ENCODE measurements at regions not wholly inside any gene's neighbourhood (a gene's known extent, or its start where the extent isn't known, plus 50 kb on each side); places are given as distances from the start of the nearest gene placed in this dataset.

DNA sequence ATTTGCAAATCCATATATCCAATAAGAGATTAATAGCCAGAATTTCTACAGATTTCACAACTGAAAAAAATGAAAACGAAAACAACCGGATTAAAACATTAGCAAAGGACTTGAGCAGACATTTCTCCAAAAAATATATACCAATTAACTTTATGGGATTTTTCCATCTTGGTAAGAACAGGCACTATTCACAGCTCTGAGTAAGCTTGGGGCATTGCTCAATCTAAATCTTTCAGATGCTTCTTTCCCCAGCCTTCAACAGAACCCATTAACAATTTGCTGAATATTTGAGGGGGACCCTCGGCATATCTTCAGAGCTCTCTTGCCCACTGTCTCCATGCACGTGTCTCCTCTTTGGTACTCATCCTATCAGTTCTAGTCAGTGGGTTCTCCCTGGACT, 111.7 kb upstream of the CD93 start:
- no peaks in the 10 kb centered on the region for H3K79me2 ChIP-seq (replicated peaks; ENCODE audit: insufficient read depth)
- H3K9me2 ChIP-seq (ENCODE audit: insufficient read depth), result 0 out of 2 replicates have a peak, but pooled peaks cover 2% of the 10 kb centered on the region
- H3K36me3 ChIP-seq (ENCODE audit: insufficient read depth), result no peaks in the 10 kb centered on the region
- H3K27me3 ChIP-seq (ENCODE audit: insufficient read depth), result no peaks in the 10 kb centered on the region
- Mint-ChIP-seq H3K27me3 (ENCODE audit: insufficient read depth, low read depth, poor library complexity) (peaks cover 2% of the 10 kb centered on the region), H3K36me3 (ENCODE audit: low read depth) (no peaks in the 10 kb centered on the region), H3K4me1 (no peaks in the 10 kb centered on the region), H3K4me3 (no peak overlapping the region), H3K9me3 (peaks cover 14% of the 10 kb centered on the region; the same call in 2 of the 3 replicates), H3K27ac (no peak overlapping the region)
- TF ChIP-seq JUNB (IDR thresholded peaks at IDR 0.05; ENCODE audit: unreplicated experiment), result no peak
- TF ChIP-seq, protein P1, sequence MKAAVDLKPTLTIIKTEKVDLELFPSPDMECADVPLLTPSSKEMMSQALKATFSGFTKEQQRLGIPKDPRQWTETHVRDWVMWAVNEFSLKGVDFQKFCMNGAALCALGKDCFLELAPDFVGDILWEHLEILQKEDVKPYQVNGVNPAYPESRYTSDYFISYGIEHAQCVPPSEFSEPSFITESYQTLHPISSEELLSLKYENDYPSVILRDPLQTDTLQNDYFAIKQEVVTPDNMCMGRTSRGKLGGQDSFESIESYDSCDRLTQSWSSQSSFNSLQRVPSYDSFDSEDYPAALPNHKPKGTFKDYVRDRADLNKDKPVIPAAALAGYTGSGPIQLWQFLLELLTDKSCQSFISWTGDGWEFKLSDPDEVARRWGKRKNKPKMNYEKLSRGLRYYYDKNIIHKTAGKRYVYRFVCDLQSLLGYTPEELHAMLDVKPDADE (IDR thresholded peaks at IDR 0.05), result no peak
- no peak for TF ChIP-seq POLR2AphosphoS5 (IDR thresholded peaks at IDR 0.05; ENCODE audit: low read depth)
- TF ChIP-seq EZH2 (IDR thresholded peaks at IDR 0.05; ENCODE audit: low read depth, unreplicated experiment), result no peak
- no peak for TF ChIP-seq CTCF (conservative IDR thresholded peaks at IDR 0.05; ENCODE audit: low read depth in 2 of 2)
- no peak for TF ChIP-seq EZH2phosphoT487 (IDR thresholded peaks at IDR 0.05; ENCODE audit: unreplicated experiment)
- TF ChIP-seq ZNF331 (CRISPR knock-in tag; IDR thresholded peaks at IDR 0.05; ENCODE audit: low read depth), result no peak
- TF ChIP-seq, protein P2, sequence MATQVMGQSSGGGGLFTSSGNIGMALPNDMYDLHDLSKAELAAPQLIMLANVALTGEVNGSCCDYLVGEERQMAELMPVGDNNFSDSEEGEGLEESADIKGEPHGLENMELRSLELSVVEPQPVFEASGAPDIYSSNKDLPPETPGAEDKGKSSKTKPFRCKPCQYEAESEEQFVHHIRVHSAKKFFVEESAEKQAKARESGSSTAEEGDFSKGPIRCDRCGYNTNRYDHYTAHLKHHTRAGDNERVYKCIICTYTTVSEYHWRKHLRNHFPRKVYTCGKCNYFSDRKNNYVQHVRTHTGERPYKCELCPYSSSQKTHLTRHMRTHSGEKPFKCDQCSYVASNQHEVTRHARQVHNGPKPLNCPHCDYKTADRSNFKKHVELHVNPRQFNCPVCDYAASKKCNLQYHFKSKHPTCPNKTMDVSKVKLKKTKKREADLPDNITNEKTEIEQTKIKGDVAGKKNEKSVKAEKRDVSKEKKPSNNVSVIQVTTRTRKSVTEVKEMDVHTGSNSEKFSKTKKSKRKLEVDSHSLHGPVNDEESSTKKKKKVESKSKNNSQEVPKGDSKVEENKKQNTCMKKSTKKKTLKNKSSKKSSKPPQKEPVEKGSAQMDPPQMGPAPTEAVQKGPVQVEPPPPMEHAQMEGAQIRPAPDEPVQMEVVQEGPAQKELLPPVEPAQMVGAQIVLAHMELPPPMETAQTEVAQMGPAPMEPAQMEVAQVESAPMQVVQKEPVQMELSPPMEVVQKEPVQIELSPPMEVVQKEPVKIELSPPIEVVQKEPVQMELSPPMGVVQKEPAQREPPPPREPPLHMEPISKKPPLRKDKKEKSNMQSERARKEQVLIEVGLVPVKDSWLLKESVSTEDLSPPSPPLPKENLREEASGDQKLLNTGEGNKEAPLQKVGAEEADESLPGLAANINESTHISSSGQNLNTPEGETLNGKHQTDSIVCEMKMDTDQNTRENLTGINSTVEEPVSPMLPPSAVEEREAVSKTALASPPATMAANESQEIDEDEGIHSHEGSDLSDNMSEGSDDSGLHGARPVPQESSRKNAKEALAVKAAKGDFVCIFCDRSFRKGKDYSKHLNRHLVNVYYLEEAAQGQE (IDR thresholded peaks at IDR 0.05; ENCODE audit: unreplicated experiment), result no peak
- no peak for TF ChIP-seq ZNF114 (CRISPR knock-in tag; IDR thresholded peaks at IDR 0.05)
- no peaks in the 10 kb centered on the region for H3K4me1 ChIP-seq (ENCODE audit: insufficient read depth)
- no peak overlapping the region for H3K4me2 ChIP-seq
- no peak overlapping the region for H3K27ac ChIP-seq (ENCODE audit: low read depth)
- H4K20me1 ChIP-seq (replicated peaks; ENCODE audit: insufficient read depth), result no peaks in the 10 kb centered on the region
- H2AFZ ChIP-seq, result no peak overlapping the region
- no peak for DNase-seq (ENCODE audit: low spot score)
- ATAC-seq, result no peak
- no peak overlapping the region for H3K4me3 ChIP-seq
- H3F3A ChIP-seq (replicated peaks; ENCODE audit: low read depth), result no peaks in the 10 kb centered on the region

DNA sequence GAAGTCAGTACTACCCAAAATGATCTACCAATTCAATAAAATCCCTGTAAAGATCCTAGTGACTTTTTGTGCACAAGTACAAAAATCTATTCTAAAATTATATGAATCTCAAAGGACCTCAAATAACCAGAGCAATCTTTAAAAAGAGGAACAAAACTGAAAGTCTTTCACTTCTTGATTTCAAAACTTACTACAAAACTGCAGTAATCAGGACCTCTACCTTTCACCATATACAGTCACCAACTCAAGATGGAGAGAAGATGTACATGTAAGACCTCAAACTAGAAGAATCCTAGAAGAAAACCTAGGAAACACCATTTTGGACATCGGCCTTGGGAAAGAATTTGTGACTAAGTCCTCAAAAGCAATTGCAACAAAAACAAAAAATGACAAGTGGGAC, 109.5 kb upstream of the CD93 start:
- no peaks in the 10 kb centered on the region for H4K20me1 ChIP-seq (replicated peaks; ENCODE audit: insufficient read depth)
- H3F3A ChIP-seq (replicated peaks; ENCODE audit: low read depth), result no peaks in the 10 kb centered on the region
- H3K4me3 Mint-ChIP-seq, result no peak overlapping the region
- no peaks in the 10 kb centered on the region for H3K79me2 ChIP-seq (replicated peaks; ENCODE audit: insufficient read depth)
- H3K36me3 ChIP-seq (ENCODE audit: insufficient read depth), result no peaks in the 10 kb centered on the region
- H3K4me1 Mint-ChIP-seq, result no peaks in the 10 kb centered on the region
- no peak for ATAC-seq
- H3K4me3 ChIP-seq, result no peak overlapping the region
- no peak overlapping the region for H3K4me2 ChIP-seq
- H3K27me3 ChIP-seq (ENCODE audit: insufficient read depth), result no peaks in the 10 kb centered on the region
- H2AFZ ChIP-seq, result no peak overlapping the region
- peaks cover 14% of the 10 kb centered on the region; the same call in 2 of the 3 replicates for H3K9me3 Mint-ChIP-seq
- H3K27ac Mint-ChIP-seq, result no peak overlapping the region
- no peaks in the 10 kb centered on the region for H3K27me3 Mint-ChIP-seq (ENCODE audit: insufficient read depth, low read depth, poor library complexity)
- no peak for TF ChIP-seq EZH2 (IDR thresholded peaks at IDR 0.05; ENCODE audit: low read depth, unreplicated experiment)
- no peak for TF ChIP-seq POLR2AphosphoS5 (IDR thresholded peaks at IDR 0.05; ENCODE audit: low read depth)
- TF ChIP-seq STAT1 (IDR thresholded peaks at IDR 0.05; ENCODE audit: unreplicated experiment), result no peak
- no peak for TF ChIP-seq CTCF (conservative IDR thresholded peaks at IDR 0.05; ENCODE audit: low read depth in 2 of 2)
- TF ChIP-seq ZNF114 (CRISPR knock-in tag; IDR thresholded peaks at IDR 0.05), result no peak
- TF ChIP-seq EZH2phosphoT487 (IDR thresholded peaks at IDR 0.05; ENCODE audit: unreplicated experiment), result no peak
- TF ChIP-seq CREB1 (CRISPR knock-in tag; IDR thresholded peaks at IDR 0.05; ENCODE audit: low read depth), result no peak
- no peak overlapping the region for H3K27ac ChIP-seq (ENCODE audit: low read depth)
- H3K9me2 ChIP-seq (ENCODE audit: insufficient read depth), result 0 out of 2 replicates have a peak, but pooled peaks cover 2% of the 10 kb centered on the region
- DNase-seq (ENCODE audit: low spot score), result no peak
- no peaks in the 10 kb centered on the region for H3K4me1 ChIP-seq (ENCODE audit: insufficient read depth)
- H3K36me3 Mint-ChIP-seq (ENCODE audit: low read depth), result no peaks in the 10 kb centered on the region
